ENCODE measurements at regions not wholly inside any gene's neighbourhood (a gene's known extent, or its start where the extent isn't known, plus 50 kb on each side); places are given as distances from the start of the nearest gene placed in this dataset.
"Not testable (repeated sequence)": the region's sequence is repeated elsewhere in the genome, so short reads cannot be mapped to it uniquely, and the experiment has no call there.

- TF ChIP-seq, protein P1, sequence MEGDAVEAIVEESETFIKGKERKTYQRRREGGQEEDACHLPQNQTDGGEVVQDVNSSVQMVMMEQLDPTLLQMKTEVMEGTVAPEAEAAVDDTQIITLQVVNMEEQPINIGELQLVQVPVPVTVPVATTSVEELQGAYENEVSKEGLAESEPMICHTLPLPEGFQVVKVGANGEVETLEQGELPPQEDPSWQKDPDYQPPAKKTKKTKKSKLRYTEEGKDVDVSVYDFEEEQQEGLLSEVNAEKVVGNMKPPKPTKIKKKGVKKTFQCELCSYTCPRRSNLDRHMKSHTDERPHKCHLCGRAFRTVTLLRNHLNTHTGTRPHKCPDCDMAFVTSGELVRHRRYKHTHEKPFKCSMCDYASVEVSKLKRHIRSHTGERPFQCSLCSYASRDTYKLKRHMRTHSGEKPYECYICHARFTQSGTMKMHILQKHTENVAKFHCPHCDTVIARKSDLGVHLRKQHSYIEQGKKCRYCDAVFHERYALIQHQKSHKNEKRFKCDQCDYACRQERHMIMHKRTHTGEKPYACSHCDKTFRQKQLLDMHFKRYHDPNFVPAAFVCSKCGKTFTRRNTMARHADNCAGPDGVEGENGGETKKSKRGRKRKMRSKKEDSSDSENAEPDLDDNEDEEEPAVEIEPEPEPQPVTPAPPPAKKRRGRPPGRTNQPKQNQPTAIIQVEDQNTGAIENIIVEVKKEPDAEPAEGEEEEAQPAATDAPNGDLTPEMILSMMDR (conservative IDR thresholded peaks at IDR 0.05; ENCODE audit: low read depth, low read length): not testable (repeated sequence)
- not testable (repeated sequence) for TF ChIP-seq EZH2 (IDR thresholded peaks at IDR 0.05; ENCODE audit: low read length, unreplicated experiment)
Measured at GRCh38 chr5:42099846-42100245, 174.8 kb downstream of the FBXO4 start.
